C4-2B (cell line): ENCODE measurements at regions not wholly inside any gene's neighbourhood (a gene's known extent, or its start where the extent isn't known, plus 50 kb on each side); places are given as distances from the start of the nearest gene placed in this dataset.

Source experiments
- ZFX ChIP-seq: fragments of 450-650 bp; IDR thresholded peaks from 2 replicates; pipeline ENCODE4 v1.6.1; 2017
- TF ChIP-seq, protein P1 (sequence below): fragments of 450-650 bp; conservative IDR thresholded peaks from 2 replicates; pipeline ENCODE4 v1.5.1; 2017; ENCODE audit warnings: mild to moderate bottlenecking

DNA sequence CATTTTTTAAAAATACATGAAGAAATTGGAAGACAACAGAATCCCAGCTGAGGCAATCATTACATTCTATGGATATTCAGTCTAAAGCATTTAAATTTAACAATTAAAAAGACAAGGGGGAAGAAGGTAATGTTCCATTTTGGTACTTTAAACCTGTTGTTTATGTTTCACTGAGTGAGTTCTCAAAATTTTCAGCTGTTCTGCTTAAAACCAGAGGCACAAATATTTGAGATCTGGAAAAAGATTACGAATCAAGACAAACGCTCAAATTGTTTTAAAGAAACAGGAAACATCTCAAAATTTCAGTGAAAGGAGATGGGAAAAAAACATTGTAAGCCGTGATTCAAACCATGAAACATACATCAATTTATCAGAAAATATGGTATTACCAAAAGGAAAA, 656.2 kb upstream of the CHAC2 start:
- TF ChIP-seq, protein P1, sequence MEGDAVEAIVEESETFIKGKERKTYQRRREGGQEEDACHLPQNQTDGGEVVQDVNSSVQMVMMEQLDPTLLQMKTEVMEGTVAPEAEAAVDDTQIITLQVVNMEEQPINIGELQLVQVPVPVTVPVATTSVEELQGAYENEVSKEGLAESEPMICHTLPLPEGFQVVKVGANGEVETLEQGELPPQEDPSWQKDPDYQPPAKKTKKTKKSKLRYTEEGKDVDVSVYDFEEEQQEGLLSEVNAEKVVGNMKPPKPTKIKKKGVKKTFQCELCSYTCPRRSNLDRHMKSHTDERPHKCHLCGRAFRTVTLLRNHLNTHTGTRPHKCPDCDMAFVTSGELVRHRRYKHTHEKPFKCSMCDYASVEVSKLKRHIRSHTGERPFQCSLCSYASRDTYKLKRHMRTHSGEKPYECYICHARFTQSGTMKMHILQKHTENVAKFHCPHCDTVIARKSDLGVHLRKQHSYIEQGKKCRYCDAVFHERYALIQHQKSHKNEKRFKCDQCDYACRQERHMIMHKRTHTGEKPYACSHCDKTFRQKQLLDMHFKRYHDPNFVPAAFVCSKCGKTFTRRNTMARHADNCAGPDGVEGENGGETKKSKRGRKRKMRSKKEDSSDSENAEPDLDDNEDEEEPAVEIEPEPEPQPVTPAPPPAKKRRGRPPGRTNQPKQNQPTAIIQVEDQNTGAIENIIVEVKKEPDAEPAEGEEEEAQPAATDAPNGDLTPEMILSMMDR = no peak
- TF ChIP-seq ZFX = no peak
